ENCODE measurements at regions not wholly inside any gene's neighbourhood (a gene's known extent, or its start where the extent isn't known, plus 50 kb on each side); places are given as distances from the start of the nearest gene placed in this dataset.

DNA sequence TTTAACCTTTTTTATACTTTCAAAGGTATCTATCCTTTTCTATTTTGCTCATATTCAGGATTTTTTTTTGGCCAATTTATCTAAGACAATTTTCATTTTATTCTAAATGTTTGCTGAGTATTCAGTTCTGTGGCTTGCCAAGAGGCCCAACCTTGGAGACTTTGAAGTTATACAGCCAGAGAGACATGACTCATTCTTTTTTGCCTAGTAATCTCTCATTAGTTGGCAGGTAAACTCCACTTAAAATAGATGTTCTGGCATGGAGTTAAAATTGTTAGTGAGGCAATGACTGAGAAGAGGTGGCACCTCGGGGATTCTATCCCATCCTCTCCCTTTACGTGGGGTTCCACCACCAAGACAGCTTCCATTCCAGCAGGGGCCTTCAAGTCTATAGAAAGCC, 213.8 kb downstream of the KCTD12 start:
- Histone ChIP-seq H3K9me3 (ENCODE audit: control insufficient read depth, low read depth, low read length) (no peaks in the 10 kb centered on the region), H4K5ac (ENCODE audit: insufficient read length, low read depth, low read length) (no peak overlapping the region), H4K20me1 (ENCODE audit: control insufficient read depth, insufficient read depth, insufficient read length) (no peaks in the 10 kb centered on the region), H3K4ac (ENCODE audit: low read depth, low read length) (no peak overlapping the region), H2BK5ac (ENCODE audit: insufficient read length, low read length) (no peak overlapping the region), H3K9ac (ENCODE audit: extremely low read depth, insufficient read length, low read length) (no peak overlapping the region), H2BK20ac (ENCODE audit: low read depth, low read length, poor library complexity, severe bottlenecking) (no peak overlapping the region), H3K56ac (ENCODE audit: insufficient read length, low read depth, low read length) (no peak overlapping the region), H3K27ac (ENCODE audit: insufficient read length, low read depth, low read length) (no peak overlapping the region), H2AK5ac (ENCODE audit: insufficient read length, low read length) (no peak overlapping the region), H4K91ac (ENCODE audit: insufficient read length, low read depth, low read length) (no peak overlapping the region), H3K4me1 (ENCODE audit: insufficient read depth, low read length) (no peaks in the 10 kb centered on the region), H3T11ph (ENCODE audit: low read length) (no peak overlapping the region), H3K14ac (ENCODE audit: insufficient read depth, low read length) (no peak overlapping the region), H3K79me2 (ENCODE audit: insufficient read depth, low read length) (no peaks in the 10 kb centered on the region), H4K8ac (replicated peaks; ENCODE audit: insufficient read length, low read depth, low read length) (no peak overlapping the region), H3K23ac (ENCODE audit: insufficient read length, low read depth, low read length) (no peak overlapping the region), H3K79me1 (ENCODE audit: insufficient read depth, low read depth, low read length, poor library complexity, severe bottlenecking) (no peaks in the 10 kb centered on the region), H3K4me2 (ENCODE audit: insufficient read depth, insufficient read length, low read length) (no peak overlapping the region), H3K27me3 (ENCODE audit: insufficient read depth, low read length) (no peaks in the 10 kb centered on the region), H3K23me2 (ENCODE audit: insufficient read length, low read depth, low read length, poor library complexity, severe bottlenecking) (no peaks in the 10 kb centered on the region), H2AFZ (ENCODE audit: low read length) (no peak overlapping the region), H2BK12ac (ENCODE audit: insufficient read length, low read depth, low read length) (no peak overlapping the region), H2BK120ac (ENCODE audit: low read depth, low read length, poor library complexity, severe bottlenecking) (no peak overlapping the region), H3K18ac (ENCODE audit: insufficient read length, low read depth, low read length) (no peak overlapping the region), H2BK15ac (ENCODE audit: low read depth, low read length) (no peak overlapping the region)
- H3K4me3 Mint-ChIP-seq: no peak overlapping the region
- no peaks in the 10 kb centered on the region; a peak in 1 of 5 replicates for H3K9me3 Mint-ChIP-seq
- no CpG with 5 or more reads among the region's 2 CpGs for WGBS (ENCODE audit: extremely low coverage, insufficient read length, low lambda C conversion rate)
- DNase-seq: no peak
- TF ChIP-seq, protein P1, sequence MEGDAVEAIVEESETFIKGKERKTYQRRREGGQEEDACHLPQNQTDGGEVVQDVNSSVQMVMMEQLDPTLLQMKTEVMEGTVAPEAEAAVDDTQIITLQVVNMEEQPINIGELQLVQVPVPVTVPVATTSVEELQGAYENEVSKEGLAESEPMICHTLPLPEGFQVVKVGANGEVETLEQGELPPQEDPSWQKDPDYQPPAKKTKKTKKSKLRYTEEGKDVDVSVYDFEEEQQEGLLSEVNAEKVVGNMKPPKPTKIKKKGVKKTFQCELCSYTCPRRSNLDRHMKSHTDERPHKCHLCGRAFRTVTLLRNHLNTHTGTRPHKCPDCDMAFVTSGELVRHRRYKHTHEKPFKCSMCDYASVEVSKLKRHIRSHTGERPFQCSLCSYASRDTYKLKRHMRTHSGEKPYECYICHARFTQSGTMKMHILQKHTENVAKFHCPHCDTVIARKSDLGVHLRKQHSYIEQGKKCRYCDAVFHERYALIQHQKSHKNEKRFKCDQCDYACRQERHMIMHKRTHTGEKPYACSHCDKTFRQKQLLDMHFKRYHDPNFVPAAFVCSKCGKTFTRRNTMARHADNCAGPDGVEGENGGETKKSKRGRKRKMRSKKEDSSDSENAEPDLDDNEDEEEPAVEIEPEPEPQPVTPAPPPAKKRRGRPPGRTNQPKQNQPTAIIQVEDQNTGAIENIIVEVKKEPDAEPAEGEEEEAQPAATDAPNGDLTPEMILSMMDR (conservative IDR thresholded peaks at IDR 0.05): no peak
- no peaks in the 10 kb centered on the region for H3K27me3 Mint-ChIP-seq (ENCODE audit: low read depth)
- no peak overlapping the region for H3K27ac Mint-ChIP-seq
- H3K4me1 Mint-ChIP-seq: peaks cover 8 to 11% of the 10 kb centered on the region in 2 experiments
- no peaks in the 10 kb centered on the region for H3K36me3 Mint-ChIP-seq (ENCODE audit: insufficient read depth in 1 of 3, low read depth in 3 of 3)
